Activated CD8-positive, alpha-beta memory T cell treated with anti-CD3 and anti-CD28 coated beads for 24 hours (primary cell): ENCODE measurements at regions not wholly inside any gene's neighbourhood (a gene's known extent, or its start where the extent isn't known, plus 50 kb on each side); places are given as distances from the start of the nearest gene placed in this dataset.
"Not testable (repeated sequence)": the region's sequence is repeated elsewhere in the genome, so short reads cannot be mapped to it uniquely, and the experiment has no call there.

Experiments
- DNase-seq: peaks from one replicate; pipeline ENCODE4 v3.0.0-alpha.2; 2020

GRCh38 chr9:22225856-22226255 is 216.8 kb upstream of the CDKN2B start:
- not testable (repeated sequence) for DNase-seq

GRCh38 chr9:22227986-22228385 is 218.6 kb upstream of the DMRTA1 start:
- DNase-seq, result no peak

GRCh38 chr9:22228542-22228941 is 218.1 kb upstream of the DMRTA1 start:
- DNase-seq, result no peak

GRCh38 chr9:22229069-22229468 is 217.6 kb upstream of the DMRTA1 start:
- DNase-seq, result no peak

GRCh38 chr9:22231309-22231708 is 215.3 kb upstream of the DMRTA1 start:
- not testable (repeated sequence) for DNase-seq

GRCh38 chr9:22232971-22233370 is 213.7 kb upstream of the DMRTA1 start:
- DNase-seq, result no peak

GRCh38 chr9:22237497-22238363 is 208.9 kb upstream of the DMRTA1 start:
- DNase-seq, result no peak

GRCh38 chr9:22238809-22239684 is 207.6 kb upstream of the DMRTA1 start:
- DNase-seq, result no peak

- no peak for DNase-seq
These were observed 206.0 kb upstream of the DMRTA1 start for GRCh38 chr9:22240619-22241018.

GRCh38 chr9:22241024-22241423 is 205.6 kb upstream of the DMRTA1 start:
- no peak for DNase-seq

- no peak for DNase-seq
These were observed 205.0 kb upstream of the DMRTA1 start for GRCh38 chr9:22241611-22242010.

- DNase-seq, result no peak
These were observed 202.2 kb upstream of the DMRTA1 start for GRCh38 chr9:22244139-22245011.

- DNase-seq, result no peak
These were observed 191.3 kb upstream of the DMRTA1 start for GRCh38 chr9:22255337-22255736.

- DNase-seq, result no peak
These were observed 190.2 kb upstream of the DMRTA1 start for GRCh38 chr9:22256381-22256780.

GRCh38 chr9:22257026-22257816 is 189.4 kb upstream of the DMRTA1 start:
- no peak for DNase-seq

- DNase-seq, result no peak
These were observed 181.6 kb upstream of the DMRTA1 start for GRCh38 chr9:22265038-22265437.

GRCh38 chr9:22265534-22265933 is 181.1 kb upstream of the DMRTA1 start:
- DNase-seq, result no peak

GRCh38 chr9:22274477-22274876 is 172.1 kb upstream of the DMRTA1 start:
- no peak for DNase-seq

GRCh38 chr9:22278426-22278825 is 168.2 kb upstream of the DMRTA1 start:
- DNase-seq, result no peak

GRCh38 chr9:22279636-22280035 is 167.0 kb upstream of the DMRTA1 start:
- no peak for DNase-seq

- DNase-seq, result no peak
These were observed 161.6 kb upstream of the DMRTA1 start for GRCh38 chr9:22285066-22285465.

GRCh38 chr9:22286661-22287060 is 160.0 kb upstream of the DMRTA1 start:
- DNase-seq, result no peak
